Mesenchymal stem cell (in vitro differentiated cells and primary cell): ENCODE measurements at regions not wholly inside any gene's neighbourhood (a gene's known extent, or its start where the extent isn't known, plus 50 kb on each side); places are given as distances from the start of the nearest gene placed in this dataset.

Experiments used
- DNase-seq: peaks from one replicate; pipeline ENCODE4 v3.0.0-alpha.2; 2013
- H2AFZ ChIP-seq: one replicate; pipeline ENCODE4 v1.6.1; 2013; ENCODE audit warnings: low read depth, mild to moderate bottlenecking, control low read depth, inconsistent platforms, low read length, moderate library complexity
- H2AK5ac ChIP-seq: 2 replicates; pipeline ENCODE4 v1.6.1; 2013; ENCODE audit warnings: low read length, moderate library complexity, mild to moderate bottlenecking, inconsistent platforms; ENCODE audit not compliant: severe bottlenecking
- H2BK120ac ChIP-seq: one replicate; pipeline ENCODE4 v1.6.1; 2013; ENCODE audit warnings: low read depth, mild to moderate bottlenecking, inconsistent platforms, low read length, moderate library complexity
- H2BK12ac ChIP-seq, 2 experiments: one replicate each; pipeline ENCODE4 v1.6.1; 2013; ENCODE audit warnings: inconsistent platforms in 2 of 2, low read length in 2 of 2, mild to moderate bottlenecking in 2 of 2, moderate library complexity in 2 of 2, control low read depth in 1 of 2
- H2BK15ac ChIP-seq: one replicate; pipeline ENCODE4 v1.6.1; 2013; ENCODE audit warnings: mild to moderate bottlenecking, low read depth, inconsistent platforms; ENCODE audit not compliant: poor library complexity, severe bottlenecking
- H2BK5ac ChIP-seq: 2 replicates; pipeline ENCODE4 v1.6.1; 2013; ENCODE audit warnings: low read depth, mild to moderate bottlenecking, low read length, control low read depth, inconsistent platforms; ENCODE audit not compliant: poor library complexity, severe bottlenecking
- H3K14ac ChIP-seq, 2 experiments: one replicate each; pipeline ENCODE4 v1.6.1; 2013; ENCODE audit warnings: inconsistent platforms in 2 of 2, low read length in 2 of 2, control low read depth in 1 of 2, mild to moderate bottlenecking in 1 of 2, moderate library complexity in 1 of 2
- H3K18ac ChIP-seq, 2 experiments: one replicate each; pipeline ENCODE4 v1.6.1; 2013; ENCODE audit warnings: inconsistent platforms in 2 of 2, low read length in 2 of 2, control low read depth in 1 of 2, low read depth in 1 of 2, mild to moderate bottlenecking in 1 of 2
- H3K23ac ChIP-seq, 2 experiments: one replicate each; pipeline ENCODE4 v1.6.1; 2013; ENCODE audit warnings: inconsistent platforms in 2 of 2, low read length in 2 of 2, mild to moderate bottlenecking in 2 of 2, moderate library complexity in 2 of 2, control low read depth in 1 of 2
- H3K27ac ChIP-seq: 2 replicates; pipeline ENCODE4 v1.5.1; 2013; ENCODE audit warnings: mild to moderate bottlenecking, moderate library complexity, low read length, control low read depth, inconsistent platforms; ENCODE audit not compliant: poor library complexity, severe bottlenecking
- H3K27me3 ChIP-seq, 2 experiments: 2 replicates each; pipeline versions ENCODE4 v1.6.1 to v1.7.0; 2013; ENCODE audit warnings: low read length in 2 of 2, mild to moderate bottlenecking in 2 of 2, moderate library complexity in 2 of 2, control low read depth in 1 of 2, inconsistent platforms in 1 of 2; ENCODE audit not compliant: control insufficient read depth in 1 of 2, insufficient read depth in 1 of 2
- H3K36me3 ChIP-seq, 2 experiments: 2 replicates each; pipeline versions ENCODE4 v1.6.1 to v1.7.0; 2013; ENCODE audit warnings: low read length in 2 of 2, control low read depth in 1 of 2, inconsistent platforms in 1 of 2, low read depth in 1 of 2, mild to moderate bottlenecking in 1 of 2; ENCODE audit not compliant: insufficient read depth in 2 of 2, control insufficient read depth in 1 of 2
- H3K4ac ChIP-seq, 2 experiments: one replicate each; pipeline ENCODE4 v1.6.1; 2013; ENCODE audit warnings: inconsistent platforms in 2 of 2, low read length in 2 of 2, mild to moderate bottlenecking in 2 of 2, moderate library complexity in 2 of 2, control low read depth in 1 of 2, low read depth in 1 of 2
- H3K4me1 ChIP-seq: 2 replicates; pipeline ENCODE4 v1.6.1; 2013; ENCODE audit warnings: low read depth, low read length, control low read depth; ENCODE audit not compliant: control insufficient read depth, insufficient read depth
- H3K4me2 ChIP-seq: 2 replicates; pipeline ENCODE4 v1.6.1; 2013; ENCODE audit warnings: low read length, mild to moderate bottlenecking, inconsistent platforms; ENCODE audit not compliant: poor library complexity, severe bottlenecking
- H3K4me3 ChIP-seq, 2 experiments: 2 replicates each; pipeline versions ENCODE4 v1.5.1 to v1.7.0; 2013; ENCODE audit warnings: low read length in 2 of 2, mild to moderate bottlenecking in 2 of 2, control low read depth in 1 of 2, low read depth in 1 of 2; ENCODE audit not compliant: insufficient read depth in 1 of 2
- H3K79me1 ChIP-seq: replicated peaks from 2 replicates; pipeline ENCODE4 v1.6.1; 2013; ENCODE audit warnings: mild to moderate bottlenecking, control low read depth, low read length, inconsistent platforms; ENCODE audit not compliant: poor library complexity, severe bottlenecking
- H3K9ac ChIP-seq: 2 replicates; pipeline ENCODE4 v1.7.0; 2013; ENCODE audit warnings: mild to moderate bottlenecking, low read length, moderate library complexity
- H3K9me3 ChIP-seq: 2 replicates; pipeline ENCODE4 v1.7.0; 2013; ENCODE audit warnings: mild to moderate bottlenecking, low read length; ENCODE audit not compliant: control insufficient read depth
- H4K8ac ChIP-seq: one replicate; pipeline ENCODE4 v1.6.1; 2013; ENCODE audit warnings: inconsistent platforms, mild to moderate bottlenecking, low read length, moderate library complexity
- H4K91ac ChIP-seq: one replicate; pipeline ENCODE4 v1.6.1; 2013; ENCODE audit warnings: mild to moderate bottlenecking, low read length, inconsistent platforms
- WGBS: methylation state at CpG from one replicate; pipeline ENCODE4 v1.1.7; 2013; ENCODE audit warnings: mixed read lengths; 5-methylcytosine and 5-hydroxymethylcytosine counted together

DNA sequence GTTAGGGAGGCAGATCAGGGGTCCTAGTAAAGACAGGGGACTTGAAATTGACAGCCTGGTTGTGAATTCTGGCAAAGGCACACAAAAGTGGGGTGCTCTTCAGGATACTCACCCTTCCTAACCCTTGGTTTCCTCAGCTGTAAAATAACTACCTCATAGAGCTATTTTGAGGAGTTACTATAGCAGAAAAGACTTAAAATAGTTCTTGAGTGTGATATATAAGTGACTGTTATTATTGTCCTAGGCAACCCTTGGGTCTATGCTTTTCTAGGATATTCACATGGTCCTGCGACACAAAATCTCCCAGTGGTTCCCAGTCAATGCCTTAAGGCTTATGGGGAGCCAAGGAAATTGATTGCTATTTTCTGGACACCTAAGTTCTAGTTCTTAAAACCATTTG, 98.1 kb upstream of the NAMPT start:
- DNase-seq, result no peak
- H4K8ac ChIP-seq, result no peak overlapping the region
- no peak overlapping the region for H2BK12ac ChIP-seq
- H2AFZ ChIP-seq, result no peak overlapping the region
- no peak overlapping the region for H2BK120ac ChIP-seq
- H3K4me2 ChIP-seq, result no peak overlapping the region
- H3K23ac ChIP-seq, result no peak overlapping the region
- no peak overlapping the region for H3K4ac ChIP-seq
- H3K36me3 ChIP-seq, result no peaks in the 10 kb centered on the region
- no peak overlapping the region for H3K14ac ChIP-seq
- no peak overlapping the region for H2AK5ac ChIP-seq
- H3K9me3 ChIP-seq, result no peaks in the 10 kb centered on the region
- H2BK15ac ChIP-seq, result no peak overlapping the region
- H3K27ac ChIP-seq, result no peak overlapping the region
- H3K79me1 ChIP-seq, result no peaks in the 10 kb centered on the region
- no peak overlapping the region for H3K4me3 ChIP-seq
- no peak overlapping the region for H3K18ac ChIP-seq
- H3K9ac ChIP-seq, result no peak overlapping the region
- WGBS, result 88% methylated on average over 1 of the region's 1 CpG
- H3K27me3 ChIP-seq, result peaks cover 0 to 13% of the 10 kb centered on the region in 2 experiments
- H2BK5ac ChIP-seq, result no peak overlapping the region
- H4K91ac ChIP-seq, result no peak overlapping the region
- peaks cover 3% of the 10 kb centered on the region for H3K4me1 ChIP-seq

- H2AFZ ChIP-seq, result no peak overlapping the region
- H3K79me1 ChIP-seq, result no peaks in the 10 kb centered on the region
- H3K4ac ChIP-seq, result no peak overlapping the region
- no CpG with 5 or more reads among the region's 1 CpG for WGBS
- no peak overlapping the region for H3K14ac ChIP-seq
- H2BK5ac ChIP-seq, result no peak overlapping the region
- no peak overlapping the region for H3K27ac ChIP-seq
- no peak overlapping the region for H3K4me3 ChIP-seq
- no peak overlapping the region for H2BK12ac ChIP-seq
- no peaks in the 10 kb centered on the region for H3K36me3 ChIP-seq
- no peak overlapping the region for H2BK15ac ChIP-seq
- no peak overlapping the region for H3K23ac ChIP-seq
- H2BK120ac ChIP-seq, result no peak overlapping the region
- H4K91ac ChIP-seq, result no peak overlapping the region
- H3K18ac ChIP-seq, result no peak overlapping the region
- peaks cover 4% of the 10 kb centered on the region for H3K4me1 ChIP-seq
- no peak overlapping the region for H2AK5ac ChIP-seq
- no peak overlapping the region for H3K4me2 ChIP-seq
- no peak overlapping the region for H4K8ac ChIP-seq
- H3K9me3 ChIP-seq, result no peaks in the 10 kb centered on the region
- H3K27me3 ChIP-seq, result peaks cover 0 to 13% of the 10 kb centered on the region in 2 experiments
- no peak overlapping the region for H3K9ac ChIP-seq
- DNase-seq, result no peak
Observed at GRCh38 chr7:106382129-106382528, 97.3 kb upstream of the NAMPT start.

- 84% methylated on average over 2 of the region's 2 CpGs for WGBS
- H4K91ac ChIP-seq, result no peak overlapping the region
Observed at GRCh38 chr7:106381252-106381651, 96.5 kb upstream of the NAMPT start.

GRCh38 chr7:106377847-106378361, 93.1 kb upstream of the NAMPT start:
- Histone ChIP-seq H4K8ac (peak overlapping the region; percentile 40), H2BK12ac (peak overlapping the region in 1 of 2 experiments; percentile 52), H3K27me3 (peaks cover 0 to 12% of the 10 kb centered on the region in 2 experiments), H3K79me1 (no peaks in the 10 kb centered on the region), H3K36me3 (no peaks in the 10 kb centered on the region), H2BK5ac (no peak overlapping the region), H3K23ac (no peak overlapping the region), H3K14ac (no peak overlapping the region), H3K4me2 (no peak overlapping the region), H3K4me3 (no peak overlapping the region), H3K4me1 (peaks cover 2% of the 10 kb centered on the region), H3K18ac (peak overlapping the region in 1 of 2 experiments; percentile 27), H3K27ac (no peak overlapping the region), H3K4ac (no peak overlapping the region), H2BK120ac (no peak overlapping the region), H3K9ac (no peak overlapping the region), H4K91ac (peak overlapping the region; percentile 35), H2BK15ac (no peak overlapping the region), H3K9me3 (no peaks in the 10 kb centered on the region), H2AK5ac (no peak overlapping the region), H2AFZ (no peak overlapping the region)
- peak; percentile 8 for DNase-seq
- WGBS, result 100% methylated on average over 2 of the region's 3 CpGs

More at GRCh38 chr7:106381252-106381651, 96.5 kb upstream of the NAMPT start:
- no peak overlapping the region for H2BK120ac ChIP-seq
- peaks cover 2% of the 10 kb centered on the region for H3K4me1 ChIP-seq
- DNase-seq, result no peak
- no peak overlapping the region for H4K8ac ChIP-seq
- H3K4me2 ChIP-seq, result no peak overlapping the region
- H3K9ac ChIP-seq, result no peak overlapping the region
- no peaks in the 10 kb centered on the region for H3K9me3 ChIP-seq
- H3K36me3 ChIP-seq, result no peaks in the 10 kb centered on the region
- no peak overlapping the region for H2AFZ ChIP-seq
- no peak overlapping the region for H2BK5ac ChIP-seq
- H3K23ac ChIP-seq, result no peak overlapping the region
- no peak overlapping the region for H2BK15ac ChIP-seq
- H3K79me1 ChIP-seq, result no peaks in the 10 kb centered on the region
- no peak overlapping the region for H3K4me3 ChIP-seq
- H3K27ac ChIP-seq, result no peak overlapping the region
- no peak overlapping the region for H2AK5ac ChIP-seq
- no peak overlapping the region for H3K14ac ChIP-seq
- no peak overlapping the region for H2BK12ac ChIP-seq
- no peak overlapping the region for H3K18ac ChIP-seq
- peaks cover 0 to 13% of the 10 kb centered on the region in 2 experiments for H3K27me3 ChIP-seq
- no peak overlapping the region for H3K4ac ChIP-seq
